ENCODE measurements at regions not wholly inside any gene's neighbourhood (a gene's known extent, or its start where the extent isn't known, plus 50 kb on each side); places are given as distances from the start of the nearest gene placed in this dataset.
"Not testable (repeated sequence)": the region's sequence is repeated elsewhere in the genome, so short reads cannot be mapped to it uniquely, and the experiment has no call there.

GRCh38 chr1:185647597-185648267 is 86.5 kb upstream of the HMCN1 start:
- not testable (repeated sequence) for H3K27ac ChIP-seq (ENCODE audit: low read depth, low read length); H3K4me3 ChIP-seq (ENCODE audit: low read depth in 1 of 5, low read length in 5 of 5); H3K27me3 ChIP-seq (ENCODE audit: control insufficient read depth in 5 of 5, insufficient read depth in 4 of 5, low read length in 5 of 5); H3K9me3 ChIP-seq (ENCODE audit: control insufficient read depth in 5 of 5, low read length in 5 of 5); H3K9ac ChIP-seq (ENCODE audit: low read length in 5 of 5); H3K36me3 ChIP-seq (ENCODE audit: control insufficient read depth in 5 of 5, insufficient read depth in 5 of 5, low read length in 5 of 5)
- H3K4me1 ChIP-seq (ENCODE audit: control insufficient read depth in 5 of 5, insufficient read depth in 5 of 5, low read length in 5 of 5) = peaks cover 2 to 19% (median 11%) of the 10 kb centered on the region in 5 donors

DNA sequence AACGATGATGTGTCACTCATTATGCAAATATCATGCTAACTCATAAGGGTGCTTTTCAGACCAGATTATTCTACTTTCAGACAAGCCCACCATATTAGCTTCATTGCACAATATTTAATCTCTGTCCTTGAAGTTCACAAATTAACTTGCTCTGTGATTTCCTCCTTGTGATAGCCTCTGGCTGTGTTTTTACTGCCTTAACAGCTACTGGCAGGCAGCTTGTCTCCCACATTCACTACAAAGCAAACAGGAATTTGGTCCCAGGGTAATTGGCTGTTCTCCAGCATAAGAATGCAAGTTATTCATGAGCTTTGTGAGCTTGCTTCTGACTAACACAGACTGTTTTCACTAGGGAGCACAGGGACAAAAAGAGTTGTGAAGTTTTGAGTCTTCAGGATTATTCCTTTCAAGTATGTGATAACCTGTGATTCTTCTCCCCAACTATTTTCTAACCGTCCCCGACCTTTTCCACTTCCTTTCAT is 87.9 kb upstream of the HMCN1 start:
- Histone ChIP-seq H3K9ac (ENCODE audit: low read length in 5 of 5) (no peak overlapping the region), H3K4me3 (ENCODE audit: low read depth in 1 of 5, low read length in 5 of 5) (peak overlapping the region in 2 of 5 donors; percentile 18 to 48), H3K9me3 (ENCODE audit: control insufficient read depth in 5 of 5, low read length in 5 of 5) (peaks cover 0 to 3% (median 0%) of the 10 kb centered on the region in 5 donors), H3K27ac (ENCODE audit: low read depth, low read length) (peak overlapping the region; percentile 26), H3K36me3 (ENCODE audit: control insufficient read depth in 5 of 5, insufficient read depth in 5 of 5, low read length in 5 of 5) (no peaks in the 10 kb centered on the region), H3K4me1 (ENCODE audit: control insufficient read depth in 5 of 5, insufficient read depth in 5 of 5, low read length in 5 of 5) (peaks cover 2 to 19% (median 11%) of the 10 kb centered on the region in 5 donors), H3K27me3 (ENCODE audit: control insufficient read depth in 5 of 5, insufficient read depth in 4 of 5, low read length in 5 of 5) (no peaks in the 10 kb centered on the region)

- H3K4me3 ChIP-seq (ENCODE audit: low read depth in 1 of 5, low read length in 5 of 5) = no peak overlapping the region
- H3K27me3 ChIP-seq (ENCODE audit: control insufficient read depth in 5 of 5, insufficient read depth in 4 of 5, low read length in 5 of 5) = no peaks in the 10 kb centered on the region
- H3K9me3 ChIP-seq (ENCODE audit: control insufficient read depth in 5 of 5, low read length in 5 of 5) = peaks cover 0 to 3% (median 0%) of the 10 kb centered on the region in 5 donors
- H3K9ac ChIP-seq (ENCODE audit: low read length in 5 of 5) = no peak overlapping the region
- peak overlapping the region; percentile 26 for H3K27ac ChIP-seq (ENCODE audit: low read depth, low read length)
- H3K4me1 ChIP-seq (ENCODE audit: control insufficient read depth in 5 of 5, insufficient read depth in 5 of 5, low read length in 5 of 5) = peaks cover 2 to 19% (median 11%) of the 10 kb centered on the region in 5 donors
- no peaks in the 10 kb centered on the region for H3K36me3 ChIP-seq (ENCODE audit: control insufficient read depth in 5 of 5, insufficient read depth in 5 of 5, low read length in 5 of 5)
Observed at GRCh38 chr1:185645686-185646085, 88.5 kb upstream of the HMCN1 start.

DNA sequence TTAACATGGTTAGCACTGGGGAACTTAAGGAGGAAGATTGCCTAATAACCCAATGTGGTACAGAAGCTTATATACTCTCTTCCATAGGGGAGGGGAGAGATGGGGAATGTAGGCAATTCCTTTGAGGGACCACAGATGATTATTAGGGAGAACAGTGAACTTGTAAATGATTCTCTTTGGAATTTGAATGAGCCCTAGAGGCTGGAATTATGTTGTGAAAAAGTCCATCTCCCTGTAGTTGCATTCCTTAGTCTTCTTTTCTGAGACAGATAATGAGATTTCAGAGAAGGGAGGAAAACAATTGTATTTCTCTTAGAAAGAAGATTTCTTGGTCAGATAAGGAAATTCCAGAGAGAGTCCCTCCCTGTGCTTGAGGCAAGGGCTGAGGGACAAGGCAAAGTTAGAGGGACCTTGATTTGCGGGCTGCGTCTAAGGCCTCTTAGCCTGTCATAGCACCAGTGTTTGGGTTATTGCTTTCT is 89.0 kb upstream of the HMCN1 start:
- no peak overlapping the region for H3K4me3 ChIP-seq (ENCODE audit: low read depth in 1 of 5, low read length in 5 of 5)
- H3K4me1 ChIP-seq (ENCODE audit: control insufficient read depth in 5 of 5, insufficient read depth in 5 of 5, low read length in 5 of 5) = peaks cover 2 to 19% (median 11%) of the 10 kb centered on the region in 5 donors
- no peaks in the 10 kb centered on the region for H3K27me3 ChIP-seq (ENCODE audit: control insufficient read depth in 5 of 5, insufficient read depth in 4 of 5, low read length in 5 of 5)
- H3K9ac ChIP-seq (ENCODE audit: low read length in 5 of 5) = no peak overlapping the region
- H3K36me3 ChIP-seq (ENCODE audit: control insufficient read depth in 5 of 5, insufficient read depth in 5 of 5, low read length in 5 of 5) = no peaks in the 10 kb centered on the region
- H3K27ac ChIP-seq (ENCODE audit: low read depth, low read length) = peak overlapping the region; percentile 26
- peaks cover 0 to 3% (median 0%) of the 10 kb centered on the region in 5 donors for H3K9me3 ChIP-seq (ENCODE audit: control insufficient read depth in 5 of 5, low read length in 5 of 5)

DNA sequence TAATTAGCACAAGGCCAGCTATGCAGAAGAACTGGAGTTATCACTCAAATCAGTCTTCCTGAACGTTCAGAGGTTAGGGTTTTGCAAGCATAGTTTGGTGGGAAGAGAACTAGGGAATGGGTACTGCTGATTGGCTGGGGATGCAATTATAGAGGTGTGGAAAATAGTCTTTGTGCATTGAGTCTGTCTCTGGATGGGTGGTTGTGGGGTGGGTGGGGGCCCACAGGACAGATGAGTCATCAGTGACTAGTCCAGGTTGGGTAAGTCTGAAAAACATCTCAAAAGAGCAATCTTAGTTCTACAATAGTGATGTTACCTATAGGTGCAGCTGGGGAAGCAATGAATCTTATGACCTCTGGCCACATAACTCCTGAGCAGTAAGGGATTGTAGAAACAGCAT is 89.7 kb upstream of the HMCN1 start:
- Histone ChIP-seq H3K9me3 (ENCODE audit: control insufficient read depth in 5 of 5, low read length in 5 of 5) (peaks cover 0 to 3% (median 0%) of the 10 kb centered on the region in 5 donors), H3K4me3 (ENCODE audit: low read depth in 1 of 5, low read length in 5 of 5) (no peak overlapping the region), H3K9ac (ENCODE audit: low read length in 5 of 5) (no peak overlapping the region), H3K36me3 (ENCODE audit: control insufficient read depth in 5 of 5, insufficient read depth in 5 of 5, low read length in 5 of 5) (no peaks in the 10 kb centered on the region), H3K4me1 (ENCODE audit: control insufficient read depth in 5 of 5, insufficient read depth in 5 of 5, low read length in 5 of 5) (peaks cover 2 to 19% (median 11%) of the 10 kb centered on the region in 5 donors), H3K27ac (ENCODE audit: low read depth, low read length) (no peak overlapping the region), H3K27me3 (ENCODE audit: control insufficient read depth in 5 of 5, insufficient read depth in 4 of 5, low read length in 5 of 5) (no peaks in the 10 kb centered on the region)

DNA sequence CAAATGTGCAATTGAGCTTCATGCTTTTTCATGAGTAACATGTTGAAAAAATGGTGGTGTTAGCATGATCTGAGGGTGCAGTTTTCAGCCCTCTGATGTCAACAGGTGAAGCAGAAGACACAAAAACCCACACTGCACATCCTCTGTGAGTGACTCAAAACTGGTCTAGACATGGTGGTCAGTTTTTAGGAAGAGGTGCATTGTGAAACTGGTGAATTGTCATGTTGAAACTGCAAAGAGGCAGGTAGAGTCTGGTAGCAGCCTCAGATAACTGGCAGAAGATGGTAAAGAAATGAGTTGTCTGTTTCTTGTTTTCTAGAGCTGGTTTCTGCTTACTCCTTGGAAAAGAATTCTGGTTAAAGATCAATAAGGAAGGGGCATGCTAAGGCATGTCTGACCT is 97.3 kb upstream of the HMCN1 start:
- no peaks in the 10 kb centered on the region for H3K36me3 ChIP-seq (ENCODE audit: control insufficient read depth in 5 of 5, insufficient read depth in 5 of 5, low read length in 5 of 5)
- no peak overlapping the region for H3K27ac ChIP-seq (ENCODE audit: low read depth, low read length)
- H3K27me3 ChIP-seq (ENCODE audit: control insufficient read depth in 5 of 5, insufficient read depth in 4 of 5, low read length in 5 of 5) = no peaks in the 10 kb centered on the region

GRCh38 chr1:185634704-185635103 is 99.5 kb upstream of the HMCN1 start:
- Histone ChIP-seq H3K27me3 (ENCODE audit: control insufficient read depth in 5 of 5, insufficient read depth in 4 of 5, low read length in 5 of 5) (no peaks in the 10 kb centered on the region), H3K27ac (ENCODE audit: low read depth, low read length) (no peak overlapping the region), H3K4me3 (ENCODE audit: low read depth in 1 of 5, low read length in 5 of 5) (no peak overlapping the region), H3K9me3 (ENCODE audit: control insufficient read depth in 5 of 5, low read length in 5 of 5) (peaks cover 0 to 3% (median 0%) of the 10 kb centered on the region in 5 donors), H3K36me3 (ENCODE audit: control insufficient read depth in 5 of 5, insufficient read depth in 5 of 5, low read length in 5 of 5) (no peaks in the 10 kb centered on the region), H3K4me1 (ENCODE audit: control insufficient read depth in 5 of 5, insufficient read depth in 5 of 5, low read length in 5 of 5) (no peaks in the 10 kb centered on the region), H3K9ac (ENCODE audit: low read length in 5 of 5) (no peak overlapping the region)

More for the DNA sequence above, 97.3 kb upstream of the HMCN1 start:
- Histone ChIP-seq H3K9me3 (ENCODE audit: control insufficient read depth in 5 of 5, low read length in 5 of 5) (peaks cover 0 to 3% (median 0%) of the 10 kb centered on the region in 5 donors), H3K4me1 (ENCODE audit: control insufficient read depth in 5 of 5, insufficient read depth in 5 of 5, low read length in 5 of 5) (no peaks in the 10 kb centered on the region), H3K4me3 (ENCODE audit: low read depth in 1 of 5, low read length in 5 of 5) (no peak overlapping the region), H3K9ac (ENCODE audit: low read length in 5 of 5) (no peak overlapping the region)

- Histone ChIP-seq H3K9ac (ENCODE audit: low read length in 5 of 5) (no peak overlapping the region), H3K9me3 (ENCODE audit: control insufficient read depth in 5 of 5, low read length in 5 of 5) (peaks cover 0 to 3% (median 0%) of the 10 kb centered on the region in 5 donors), H3K4me1 (ENCODE audit: control insufficient read depth in 5 of 5, insufficient read depth in 5 of 5, low read length in 5 of 5) (no peaks in the 10 kb centered on the region), H3K36me3 (ENCODE audit: control insufficient read depth in 5 of 5, insufficient read depth in 5 of 5, low read length in 5 of 5) (no peaks in the 10 kb centered on the region), H3K27me3 (ENCODE audit: control insufficient read depth in 5 of 5, insufficient read depth in 4 of 5, low read length in 5 of 5) (no peaks in the 10 kb centered on the region), H3K4me3 (ENCODE audit: low read depth in 1 of 5, low read length in 5 of 5) (no peak overlapping the region), H3K27ac (ENCODE audit: low read depth, low read length) (no peak overlapping the region)
Observed at GRCh38 chr1:185632659-185633423, 101.3 kb upstream of the HMCN1 start.

DNA sequence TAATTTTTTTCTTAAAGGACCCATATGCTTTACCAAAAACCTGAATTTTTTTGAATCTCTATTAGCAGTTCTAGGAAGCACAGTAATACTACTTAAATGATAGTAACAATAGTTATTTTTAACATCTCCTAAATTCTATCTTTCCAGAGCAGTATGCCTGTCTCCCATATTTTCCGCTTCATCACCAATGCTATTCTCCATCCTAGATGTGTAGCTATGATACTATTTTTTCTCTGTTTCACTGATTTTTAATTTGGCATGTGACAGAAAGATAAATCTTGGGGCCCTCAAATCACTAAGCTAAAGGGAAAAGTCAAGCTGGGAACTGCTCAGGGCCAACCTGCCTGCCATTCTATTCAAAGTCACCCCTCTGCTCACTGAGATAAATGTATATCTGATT is 102.3 kb upstream of the HMCN1 start:
- Histone ChIP-seq H3K4me3 (ENCODE audit: low read depth in 1 of 5, low read length in 5 of 5) (no peak overlapping the region), H3K27ac (ENCODE audit: low read depth, low read length) (no peak overlapping the region), H3K27me3 (ENCODE audit: control insufficient read depth in 5 of 5, insufficient read depth in 4 of 5, low read length in 5 of 5) (no peaks in the 10 kb centered on the region), H3K9me3 (ENCODE audit: control insufficient read depth in 5 of 5, low read length in 5 of 5) (peaks cover 0 to 3% (median 0%) of the 10 kb centered on the region in 5 donors), H3K36me3 (ENCODE audit: control insufficient read depth in 5 of 5, insufficient read depth in 5 of 5, low read length in 5 of 5) (no peaks in the 10 kb centered on the region), H3K4me1 (ENCODE audit: control insufficient read depth in 5 of 5, insufficient read depth in 5 of 5, low read length in 5 of 5) (no peaks in the 10 kb centered on the region), H3K9ac (ENCODE audit: low read length in 5 of 5) (no peak overlapping the region)
